HG02884 (cell line): ENCODE measurements at regions not wholly inside any gene's neighbourhood (a gene's known extent, or its start where the extent isn't known, plus 50 kb on each side); places are given as distances from the start of the nearest gene placed in this dataset.

Source experiments
- ATAC-seq: cut with Tn5 transposase; IDR thresholded peaks from one replicate; pipeline ENCODE4 v1.9.1; 2021; ENCODE audit warnings: mild to moderate bottlenecking, moderate library complexity; ENCODE audit not compliant: unreplicated experiment

- ATAC-seq = peak; percentile 77
Measured at GRCh38 chr5:60340965-60341471, 358.9 kb downstream of the DEPDC1B start.

- ATAC-seq = no peak
Measured at GRCh38 chr5:60340326-60340725, 359.6 kb downstream of the DEPDC1B start.

GRCh38 chr5:60339691-60340201 lies 360.2 kb downstream of the DEPDC1B start:
- ATAC-seq = no peak

DNA sequence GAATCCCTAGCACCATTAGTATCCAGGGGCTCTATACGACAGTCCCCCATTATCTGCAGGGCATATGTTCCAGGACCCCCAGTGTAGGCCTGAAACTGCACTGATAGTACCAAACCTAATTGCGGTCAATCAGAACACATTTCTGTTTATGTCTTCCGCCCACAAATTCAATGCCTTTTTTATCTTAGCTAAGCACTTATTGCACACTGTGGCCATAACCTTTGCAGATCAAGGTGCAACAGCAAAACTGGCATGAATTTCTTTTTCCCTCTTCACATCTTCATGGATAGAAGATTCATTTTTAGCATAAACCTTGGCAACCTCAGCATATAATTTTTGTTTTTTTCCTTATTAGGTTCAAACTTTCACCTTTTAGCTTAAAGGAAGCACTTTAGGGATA lies 361.1 kb downstream of the DEPDC1B start:
- ATAC-seq = no peak

DNA sequence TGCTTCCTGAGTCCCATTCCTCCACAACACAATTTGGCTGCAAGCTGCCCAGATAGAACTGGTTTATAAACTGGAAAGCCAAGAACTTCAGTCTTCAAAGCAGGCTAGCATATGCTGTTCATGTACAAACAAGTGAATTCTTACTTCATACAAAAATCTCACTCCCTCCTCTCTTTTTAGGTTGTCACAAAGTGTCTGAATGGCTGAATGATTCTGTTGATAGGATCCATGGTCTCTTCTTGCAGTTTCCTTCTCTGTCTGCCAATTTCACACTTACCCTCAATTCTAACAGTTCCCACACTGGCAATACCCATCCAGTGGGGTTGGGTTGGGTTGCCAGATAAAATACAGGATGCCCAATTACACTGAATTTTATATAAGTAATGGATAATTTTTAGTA lies 363.5 kb downstream of the DEPDC1B start:
- ATAC-seq = no peak

DNA sequence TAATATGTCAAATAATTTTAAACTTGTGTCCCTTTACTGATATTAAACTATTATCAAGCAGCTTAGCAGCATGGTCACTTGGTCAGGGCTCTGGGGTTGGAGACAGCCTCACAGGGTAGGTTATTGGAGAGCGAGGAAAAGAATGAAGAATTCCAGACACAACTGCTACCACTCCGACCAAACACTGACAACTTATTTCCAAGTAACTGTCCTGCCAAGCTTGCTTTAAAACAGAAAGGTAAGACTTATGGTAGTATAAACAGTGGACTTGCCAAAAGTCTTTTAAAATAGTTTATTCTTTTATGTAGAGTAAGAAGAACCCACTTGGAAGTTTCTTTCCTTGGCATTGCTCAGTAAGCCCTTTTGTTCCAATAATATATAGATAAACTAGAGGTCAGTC lies 364.1 kb downstream of the DEPDC1B start:
- no peak for ATAC-seq

- ATAC-seq = no peak
Measured at GRCh38 chr5:60334281-60334713, 365.7 kb downstream of the DEPDC1B start.

- ATAC-seq = peak; percentile 21
Measured at GRCh38 chr5:60333005-60333571, 366.9 kb downstream of the DEPDC1B start.

DNA sequence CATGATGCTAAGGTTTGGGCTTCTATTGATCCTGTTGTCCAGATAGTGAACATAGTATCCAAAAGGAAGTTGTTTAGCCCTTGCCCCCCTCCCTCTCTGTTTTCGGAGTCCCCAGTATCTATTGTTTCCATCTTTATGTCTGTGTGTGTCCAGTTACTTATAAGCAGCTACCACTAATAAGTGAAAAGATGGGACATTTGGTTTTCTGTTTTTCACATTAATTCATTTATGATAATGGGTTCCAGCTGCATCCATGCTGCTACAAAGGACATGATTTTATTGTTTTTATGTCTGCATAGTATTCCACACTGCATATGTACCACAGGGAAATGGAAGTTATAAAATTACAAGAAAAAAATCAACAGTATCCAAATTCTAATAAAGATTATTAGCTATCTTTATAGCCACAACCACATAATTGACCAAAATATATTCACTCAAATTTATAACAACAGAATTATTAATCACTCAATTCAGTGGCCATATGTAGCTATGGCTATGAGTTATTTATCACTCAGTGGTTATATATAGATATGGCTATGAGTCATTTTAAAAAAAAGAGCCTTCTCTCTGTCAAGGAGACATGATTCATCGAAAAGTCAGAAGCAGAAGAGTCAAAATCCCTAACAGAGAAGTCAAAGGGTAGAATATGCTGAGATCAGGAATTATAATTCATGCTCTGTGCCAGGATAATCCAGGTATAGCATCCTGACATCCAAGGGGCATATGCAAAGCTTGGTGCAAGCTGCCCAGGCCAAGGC lies 367.5 kb downstream of the DEPDC1B start:
- ATAC-seq = peak; percentile 84

- ATAC-seq = no peak
Measured at GRCh38 chr5:60330236-60330635, 369.7 kb downstream of the DEPDC1B start.

- ATAC-seq = no peak
Measured at GRCh38 chr5:60325870-60326269, 374.1 kb downstream of the DEPDC1B start.

- no peak for ATAC-seq
Measured at GRCh38 chr5:60323596-60323995, 376.4 kb downstream of the DEPDC1B start.

DNA sequence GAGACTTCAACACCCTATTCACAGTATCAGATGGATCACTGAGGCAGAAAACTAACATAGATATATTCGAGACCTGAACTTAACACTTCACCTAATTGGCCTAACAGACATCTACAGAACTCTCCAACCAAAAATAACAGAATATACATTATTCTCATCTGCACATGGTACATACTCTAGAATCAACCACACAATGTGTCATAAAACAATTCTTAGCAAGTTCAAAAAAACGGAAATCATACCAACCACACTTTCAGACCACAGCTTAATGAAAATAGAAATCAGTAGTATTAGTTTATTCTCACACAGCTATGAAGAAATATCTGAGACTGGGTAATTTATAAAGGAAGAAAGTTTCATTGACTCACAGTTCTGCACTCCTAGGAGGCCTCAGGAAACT lies 387.9 kb downstream of the DEPDC1B start:
- ATAC-seq = no peak

DNA sequence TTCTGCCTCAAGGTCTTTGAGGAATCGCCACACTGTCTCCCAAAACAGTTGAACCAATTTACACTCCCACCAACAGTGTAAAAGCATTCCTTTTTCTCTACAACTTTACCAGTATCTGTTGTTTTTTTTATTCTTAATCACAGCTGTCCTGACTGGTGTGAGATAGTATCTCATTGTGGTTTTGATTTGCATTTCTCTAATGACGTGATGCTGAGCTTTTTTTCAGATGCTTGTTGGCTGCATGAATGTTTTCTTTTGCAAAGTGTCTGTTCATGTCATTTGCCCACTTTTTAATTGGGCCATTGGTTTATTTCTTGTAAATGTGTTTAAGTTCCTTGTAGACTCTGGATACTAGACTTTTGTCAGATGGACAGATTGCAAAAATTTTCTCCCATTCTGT lies 400.0 kb downstream of the DEPDC1B start:
- no peak for ATAC-seq

DNA sequence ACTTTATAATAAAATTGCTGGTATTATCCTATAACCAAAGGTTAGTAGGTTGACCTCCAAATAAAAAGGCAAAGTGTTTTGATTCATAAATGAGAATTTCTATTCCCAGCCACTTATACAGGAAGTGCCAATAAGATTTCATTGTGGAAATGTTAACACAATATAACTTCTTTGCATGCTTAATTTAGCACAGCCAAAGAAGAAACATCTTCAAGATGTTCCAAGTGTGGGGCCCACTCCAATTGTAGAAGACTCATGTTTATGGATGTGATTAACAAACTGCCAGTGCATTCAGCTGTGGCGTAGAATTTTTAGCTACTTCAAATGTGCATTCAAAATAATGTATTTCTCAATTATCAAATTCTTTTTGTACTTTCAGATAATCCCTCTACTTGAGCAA lies 402.3 kb downstream of the DEPDC1B start:
- no peak for ATAC-seq

- no peak for ATAC-seq
Measured at GRCh38 chr5:60295423-60295822, 401.9 kb upstream of the PDE4D start.

GRCh38 chr5:60293518-60293917 lies 400.0 kb upstream of the PDE4D start:
- no peak for ATAC-seq

DNA sequence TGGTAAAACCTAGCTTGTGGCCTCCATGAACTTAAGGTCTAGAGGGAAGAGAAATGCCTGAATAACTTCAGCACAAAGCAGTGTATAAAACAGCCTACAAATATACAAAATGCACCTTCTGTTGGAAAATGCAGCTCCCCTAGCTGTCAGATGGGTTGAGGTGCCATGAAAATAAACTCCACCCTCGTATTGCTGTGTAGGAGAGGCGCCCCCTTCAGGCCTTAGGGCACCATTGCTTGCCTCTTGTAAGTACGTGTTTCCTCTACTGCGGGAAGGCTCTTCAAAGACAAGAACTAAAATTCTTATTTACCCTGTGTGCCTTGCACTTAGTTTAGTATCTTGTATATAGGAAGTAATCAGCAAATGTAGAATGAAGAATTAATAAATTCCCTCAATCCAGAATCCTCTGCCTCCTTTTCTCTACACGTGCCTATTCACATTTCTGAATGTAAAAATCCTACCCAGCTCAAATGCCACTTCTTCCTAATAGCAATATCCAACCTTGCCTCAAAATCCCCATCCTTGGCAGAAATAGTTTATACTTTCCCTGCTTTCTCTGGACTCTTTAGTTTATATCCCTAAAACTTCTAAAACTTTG lies 393.7 kb upstream of the PDE4D start:
- ATAC-seq = peak; percentile 81

DNA sequence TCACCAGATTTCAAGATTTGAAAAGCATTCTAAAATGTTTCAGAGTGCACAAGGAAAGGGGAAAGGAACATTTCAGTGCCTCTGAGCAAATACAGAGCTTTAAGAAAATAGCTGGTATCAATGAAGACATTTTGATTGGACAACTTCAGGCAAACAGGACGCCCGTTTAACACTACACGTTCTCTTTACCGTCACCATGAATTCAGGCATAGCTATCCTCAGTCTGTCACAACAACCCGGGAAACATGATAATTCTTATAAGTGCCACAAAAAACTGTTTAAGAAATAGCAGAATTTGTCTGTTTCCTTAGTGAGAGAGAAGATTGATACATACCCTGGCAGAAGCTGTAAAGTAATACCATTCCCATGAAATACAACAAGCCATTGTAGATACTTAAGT lies 392.4 kb upstream of the PDE4D start:
- no peak for ATAC-seq

GRCh38 chr5:60280943-60281342 lies 387.4 kb upstream of the PDE4D start:
- ATAC-seq = no peak

- ATAC-seq = no peak
Measured at GRCh38 chr5:60277941-60278340, 384.4 kb upstream of the PDE4D start.

DNA sequence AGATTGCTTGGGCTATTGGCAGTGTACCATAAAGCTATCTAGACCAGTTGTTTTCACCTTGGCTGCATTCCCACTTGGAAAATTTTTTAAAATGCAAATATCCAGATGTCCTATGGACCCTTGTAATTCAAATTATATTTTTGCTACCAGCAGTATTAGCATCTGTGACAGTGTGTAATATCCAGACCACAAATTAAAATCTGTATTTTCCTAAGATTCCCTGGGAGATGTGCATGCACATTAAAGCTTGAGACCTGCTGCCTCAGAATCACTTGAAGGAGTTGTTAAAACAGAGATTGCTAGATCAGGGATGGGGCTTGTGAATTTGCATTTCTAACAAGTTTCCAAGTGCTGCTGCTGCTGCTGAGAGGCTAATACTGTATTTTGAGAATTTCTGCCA lies 381.2 kb upstream of the PDE4D start:
- ATAC-seq = no peak
